ENCODE measurements at regions not wholly inside any gene's neighbourhood (a gene's known extent, or its start where the extent isn't known, plus 50 kb on each side); places are given as distances from the start of the nearest gene placed in this dataset.

DNA sequence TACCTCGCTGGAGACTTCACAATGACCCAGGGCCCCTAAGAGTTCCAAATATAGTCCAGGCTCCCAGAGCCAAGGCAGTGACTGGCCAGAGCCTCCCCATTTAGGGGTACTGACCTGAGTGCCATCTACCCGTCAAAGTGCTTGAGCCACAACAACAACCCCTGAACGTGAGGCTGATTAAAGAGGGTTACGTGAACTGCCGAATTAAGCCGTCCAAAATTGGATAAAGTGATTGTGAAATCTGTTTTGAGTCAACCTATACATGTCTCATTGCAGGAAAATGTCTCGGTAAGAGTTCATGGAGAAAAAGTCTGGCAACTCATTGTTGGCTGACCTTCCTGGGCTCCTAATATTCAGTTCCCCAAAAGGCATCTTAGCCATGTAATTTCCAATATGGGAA, 116.3 kb downstream of the TTC32 start:
- DNase-seq (ENCODE audit: low read depth in 2 of 2), result no peak

DNA sequence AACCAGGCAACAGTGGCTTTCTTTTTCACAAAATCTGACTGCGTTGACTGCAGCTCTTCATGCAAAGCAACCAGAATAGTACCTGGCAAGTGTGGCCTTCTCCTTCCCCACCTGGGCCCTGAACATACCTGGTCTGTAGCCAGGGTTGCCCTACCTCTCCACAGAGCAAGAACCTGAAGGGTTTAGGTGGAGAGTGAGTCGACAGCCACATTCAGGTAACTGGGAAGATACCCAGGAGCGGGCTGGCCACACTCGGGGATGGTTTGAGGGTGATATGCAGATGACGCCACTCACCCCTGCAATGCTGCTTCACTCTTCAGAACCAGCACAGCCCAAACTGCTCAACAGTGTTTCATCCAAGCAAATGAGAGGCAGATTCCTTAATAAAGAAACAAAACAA, 117.3 kb downstream of the TTC32 start:
- DNase-seq (ENCODE audit: low read depth in 2 of 2), result no peak

DNA sequence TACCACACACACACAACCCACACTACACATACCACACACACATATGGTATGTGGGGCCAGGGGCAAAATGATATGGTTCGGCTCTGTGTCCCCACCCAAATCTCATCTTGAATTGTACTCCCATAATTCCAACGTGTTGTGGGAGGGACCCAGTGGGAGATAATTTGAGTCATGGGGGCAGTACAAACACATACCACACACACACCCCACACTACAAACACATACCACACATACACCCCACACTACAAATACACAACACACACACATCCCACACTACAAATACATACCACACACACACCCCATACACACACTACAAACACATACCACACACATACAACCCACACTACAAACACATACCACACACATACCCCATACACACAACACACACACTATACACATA, 117.8 kb downstream of the TTC32 start:
- DNase-seq (ENCODE audit: low read depth in 2 of 2), result no peak

DNA sequence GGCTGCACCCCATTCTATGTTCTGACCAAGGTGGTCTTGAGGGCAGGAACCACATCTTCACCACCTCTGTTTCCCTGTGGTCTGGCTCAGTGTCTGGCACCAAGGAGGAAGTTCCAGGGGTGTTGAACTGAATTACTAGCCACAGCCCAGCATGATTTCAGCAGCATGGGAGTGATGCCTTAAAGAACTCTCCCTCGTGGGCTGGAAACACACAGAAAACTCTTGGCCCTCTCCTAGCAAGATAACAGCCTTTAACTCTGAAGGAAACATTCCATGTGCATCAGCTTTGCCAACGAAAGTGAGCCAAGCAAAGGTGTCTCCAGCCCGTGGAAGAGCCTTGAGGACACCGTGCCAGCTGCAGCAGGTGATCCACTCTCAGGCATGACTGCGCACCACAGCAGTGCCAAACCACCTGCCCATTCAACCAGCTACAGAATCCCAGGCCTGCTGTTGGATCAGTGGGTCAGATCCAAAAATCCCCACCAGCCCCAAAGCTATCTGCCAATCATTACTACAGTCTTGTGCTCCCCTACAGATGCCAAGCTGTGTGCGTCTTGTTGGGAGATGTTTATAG, 124.8 kb downstream of the TTC32 start:
- DNase-seq (ENCODE audit: low read depth in 2 of 2), result no peak

DNA sequence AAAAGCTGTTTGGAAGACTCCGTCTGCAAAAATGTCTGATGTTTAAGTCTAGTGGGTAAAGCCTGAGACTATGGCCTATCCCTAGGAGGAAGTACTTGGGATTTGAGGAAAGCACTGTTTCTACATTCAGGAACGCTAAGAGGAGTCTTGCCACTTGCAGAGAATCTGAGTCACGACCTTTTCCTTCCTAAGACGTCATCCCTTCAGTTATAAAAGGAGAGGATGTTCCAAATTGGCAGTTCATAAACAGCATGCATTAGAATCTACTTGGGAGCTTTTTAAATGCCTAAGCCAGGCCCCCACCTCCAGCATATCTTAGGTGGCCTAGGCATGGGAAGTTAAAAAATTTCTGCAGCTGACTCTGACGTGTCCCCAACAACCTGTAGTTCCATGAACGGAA, 125.9 kb downstream of the TTC32 start:
- DNase-seq (ENCODE audit: low read depth in 2 of 2), result peak in 1 of 2 donors; percentile 88

DNA sequence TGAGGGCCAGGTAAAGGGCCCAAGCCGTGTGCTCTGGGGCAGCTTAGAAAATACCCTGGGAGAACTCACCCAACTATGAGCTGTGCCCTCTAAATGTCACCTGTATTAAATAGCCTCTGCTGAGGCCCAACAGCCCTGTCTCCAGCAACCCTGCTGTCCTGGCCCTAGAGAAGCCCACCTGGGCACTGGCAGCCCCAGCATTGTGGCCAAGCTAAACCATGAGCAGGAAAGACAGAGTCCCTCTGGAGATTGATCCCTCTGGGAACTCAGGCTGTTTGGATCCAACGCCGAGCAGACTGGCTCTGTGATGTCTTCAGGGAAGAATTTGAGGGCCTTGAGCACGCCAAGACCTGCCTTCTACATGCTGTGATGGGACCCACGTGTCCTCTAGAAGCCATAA, 126.5 kb downstream of the TTC32 start:
- no peak for DNase-seq (ENCODE audit: low read depth in 2 of 2)

DNA sequence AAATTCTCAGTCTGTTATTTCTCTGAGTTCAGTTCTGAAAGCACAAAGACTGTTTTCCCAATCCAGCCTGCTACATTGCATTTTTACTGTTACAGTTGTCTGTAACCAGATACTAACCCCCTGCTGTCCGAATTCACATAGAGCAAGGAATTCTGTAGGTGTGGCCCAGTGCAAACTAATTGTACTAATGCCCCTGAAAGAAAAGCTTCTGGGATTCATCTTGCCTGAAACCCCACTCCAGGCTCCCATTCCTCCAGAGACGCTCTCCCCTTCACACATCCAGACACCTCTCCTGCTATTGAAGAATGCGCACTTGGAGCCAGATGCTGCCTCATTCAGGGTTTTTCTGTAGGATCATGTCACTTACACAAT, 127.0 kb downstream of the TTC32 start:
- DNase-seq (ENCODE audit: low read depth in 2 of 2), result no peak

DNA sequence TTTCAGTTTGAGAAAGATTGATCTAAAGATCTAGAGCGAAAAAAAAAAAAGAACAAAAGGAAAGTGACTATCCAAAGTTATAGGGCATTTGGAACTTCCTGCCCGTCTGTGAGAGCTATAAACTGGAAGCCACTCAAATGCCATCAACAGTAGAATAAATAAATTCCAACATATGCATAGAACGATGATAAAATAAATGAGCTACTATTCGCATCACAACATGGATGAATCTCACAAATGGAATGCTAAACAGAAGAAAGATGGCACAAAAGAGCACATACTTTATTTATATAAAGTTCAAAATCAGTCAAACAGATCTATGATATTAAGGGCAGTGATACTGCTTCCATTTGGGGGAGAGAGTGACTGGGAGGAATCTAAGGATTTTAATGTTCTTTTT, 128.8 kb downstream of the TTC32 start:
- DNase-seq (ENCODE audit: low read depth in 2 of 2), result no peak

DNA sequence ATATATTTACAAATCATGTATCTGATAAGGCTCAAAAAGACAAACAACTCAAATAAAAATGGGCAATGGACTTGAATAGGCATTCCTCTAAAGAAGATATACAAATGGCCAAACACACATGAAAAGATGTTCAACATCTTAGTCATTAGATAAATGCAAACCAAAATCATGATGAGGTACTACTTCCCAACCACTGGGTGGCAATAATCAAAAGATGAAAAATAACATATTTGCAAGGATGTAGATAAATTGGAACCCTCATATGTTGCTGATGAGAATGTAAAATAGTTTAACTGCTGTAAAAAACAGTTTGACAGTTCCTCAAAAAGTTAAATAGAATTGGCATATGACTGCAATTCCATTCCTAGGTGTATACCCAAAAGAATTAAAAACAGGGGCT, 132.3 kb downstream of the TTC32 start:
- peak; percentile 13 to 26 for DNase-seq (ENCODE audit: low read depth in 2 of 2)

DNA sequence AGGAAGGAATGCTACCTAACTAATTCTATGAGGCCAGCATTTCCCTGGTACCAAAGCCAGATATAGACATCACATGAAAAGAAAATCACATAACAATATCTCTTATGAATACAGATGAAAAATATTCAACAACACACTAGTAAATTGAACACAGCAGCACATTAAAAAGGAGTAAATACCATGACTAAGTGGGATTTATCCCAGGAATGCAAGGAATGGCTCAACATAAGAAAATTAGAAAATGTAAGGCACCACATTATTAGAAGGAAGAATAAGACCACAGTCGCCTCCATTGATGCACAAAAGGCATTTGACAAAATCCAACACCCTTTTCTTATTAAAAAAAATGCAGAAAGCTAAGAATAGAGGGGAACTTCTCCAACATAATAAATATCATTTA, 133.9 kb downstream of the TTC32 start:
- DNase-seq (ENCODE audit: low read depth in 2 of 2), result no peak

DNA sequence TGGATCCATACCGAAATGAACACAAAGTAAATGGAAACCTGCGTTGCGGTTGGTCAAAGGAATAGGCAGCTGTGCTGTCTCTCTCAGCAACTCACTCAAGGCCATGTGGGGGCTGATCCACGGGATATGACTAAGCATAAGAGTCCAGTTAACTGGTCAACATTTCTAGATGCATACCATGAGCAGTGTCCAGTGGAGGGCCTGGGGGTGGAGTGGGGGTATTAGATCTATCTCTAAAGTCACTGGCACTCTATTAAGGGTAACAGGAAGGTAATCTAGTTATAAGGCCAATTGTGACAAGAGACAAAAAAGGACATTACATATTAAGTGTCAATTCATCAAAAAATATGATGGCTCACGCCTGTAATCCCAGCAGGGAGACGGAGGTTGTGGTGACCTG, 136.8 kb downstream of the TTC32 start:
- DNase-seq (ENCODE audit: low read depth in 2 of 2), result peak in 1 of 2 donors; percentile 33

DNA sequence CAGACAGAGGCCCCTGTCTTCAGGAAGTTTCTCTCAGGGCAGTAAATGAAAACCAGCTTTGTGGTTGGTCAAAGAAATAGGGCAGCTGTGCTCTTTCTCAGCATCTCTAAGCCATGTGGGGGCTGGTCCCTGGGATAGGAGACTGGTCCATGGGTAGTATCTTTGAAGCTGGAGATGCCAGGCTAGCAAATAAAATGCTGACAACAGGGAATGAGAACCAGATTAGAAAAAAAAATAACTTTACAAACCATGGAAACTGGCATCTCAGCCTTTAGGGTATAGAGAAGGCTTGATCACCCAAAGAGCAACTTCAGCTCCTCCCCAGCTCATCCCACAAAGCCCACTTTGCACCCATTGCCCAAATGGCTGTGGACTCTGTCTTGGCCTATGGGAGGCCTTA, 138.1 kb downstream of the TTC32 start:
- DNase-seq (ENCODE audit: low read depth in 2 of 2), result no peak

DNA sequence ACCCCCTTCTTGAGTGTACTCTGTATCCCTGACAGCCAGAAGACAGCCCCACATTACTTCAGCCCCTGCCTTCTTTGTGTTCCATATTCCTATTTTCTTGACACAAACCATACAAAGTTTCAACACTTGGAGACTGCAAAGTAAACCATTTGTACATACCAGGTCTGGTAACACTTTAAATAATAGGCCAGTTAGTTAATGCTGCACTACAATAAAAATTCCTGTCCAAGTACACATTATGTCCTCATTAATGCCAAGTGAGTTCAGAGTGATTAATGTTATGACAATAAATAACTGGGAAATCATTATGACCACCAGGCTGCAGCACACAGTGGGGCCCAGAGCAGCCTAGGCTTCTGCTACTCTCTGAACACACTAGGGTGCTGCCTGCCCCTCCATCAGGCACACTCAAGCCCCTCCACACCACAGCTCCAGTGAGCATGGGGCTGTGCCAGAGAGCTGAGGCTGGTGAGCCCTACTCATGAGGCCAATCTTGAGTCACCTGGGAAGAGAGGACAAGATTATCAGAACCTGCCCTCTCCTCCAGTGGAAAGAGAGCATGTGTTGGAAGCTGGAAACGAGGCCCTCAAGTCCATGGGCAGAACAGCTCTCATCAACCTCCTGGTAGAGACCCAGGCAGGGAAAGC, 138.7 kb downstream of the TTC32 start:
- no peak for DNase-seq (ENCODE audit: low read depth in 2 of 2)

DNA sequence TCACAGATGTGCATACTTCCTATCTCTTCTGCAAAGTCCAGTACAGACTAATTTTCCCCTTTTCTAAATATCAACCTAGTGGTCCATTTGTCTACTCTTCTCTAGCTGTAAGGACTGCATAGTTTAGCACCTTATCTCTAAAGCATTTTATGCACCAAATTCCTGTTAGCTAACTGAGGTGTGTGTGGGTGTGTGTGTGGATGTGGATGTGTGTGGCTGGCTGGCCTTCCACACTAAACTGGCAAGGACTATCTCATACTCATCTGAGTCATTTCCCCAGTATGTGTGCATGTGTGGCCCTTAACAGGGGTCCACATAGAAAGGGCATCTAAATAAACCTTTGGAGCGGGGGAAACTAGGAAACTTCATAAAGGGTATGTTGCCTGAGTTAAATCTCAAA, 139.6 kb downstream of the TTC32 start:
- no peak for DNase-seq (ENCODE audit: low read depth in 2 of 2)

DNA sequence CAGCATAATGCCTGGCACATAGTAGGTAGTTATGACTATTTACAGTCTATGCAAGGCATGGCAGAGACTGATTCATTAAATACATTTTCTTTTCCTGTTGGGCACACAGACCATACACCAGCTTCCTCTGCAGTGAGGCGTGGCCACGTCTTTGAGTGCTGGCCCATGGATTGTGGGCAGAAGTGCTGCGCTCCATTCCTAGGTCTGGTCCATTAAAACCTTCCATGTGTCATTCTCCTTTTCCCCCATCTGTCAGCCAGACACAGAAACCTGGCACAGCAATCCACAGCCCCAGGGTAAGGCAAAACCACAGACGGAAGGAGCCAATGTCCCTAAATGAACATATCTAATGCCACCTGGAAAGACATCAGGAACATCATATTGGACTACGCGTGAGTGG, 141.9 kb downstream of the TTC32 start:
- no peak for DNase-seq (ENCODE audit: low read depth in 2 of 2)

DNA sequence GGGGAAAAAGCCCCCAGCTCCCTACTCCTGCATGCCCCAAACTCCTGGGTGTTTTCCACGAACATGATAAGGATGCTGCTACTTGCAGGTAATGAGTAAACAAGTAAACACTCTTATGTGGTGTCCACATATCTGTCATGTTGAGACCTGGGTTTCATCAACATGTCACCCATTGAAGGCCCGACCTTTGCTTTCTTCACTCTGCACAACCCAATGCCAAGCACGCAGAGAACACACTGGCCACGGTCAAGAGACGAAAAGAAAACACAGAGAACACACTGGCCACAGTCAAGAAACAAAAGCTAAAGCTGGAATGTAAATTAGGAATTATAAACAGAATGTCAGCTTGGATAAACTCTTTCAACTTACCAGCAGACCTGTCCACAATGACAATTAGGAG, 143.1 kb downstream of the TTC32 start:
- DNase-seq (ENCODE audit: low read depth in 2 of 2), result no peak

DNA sequence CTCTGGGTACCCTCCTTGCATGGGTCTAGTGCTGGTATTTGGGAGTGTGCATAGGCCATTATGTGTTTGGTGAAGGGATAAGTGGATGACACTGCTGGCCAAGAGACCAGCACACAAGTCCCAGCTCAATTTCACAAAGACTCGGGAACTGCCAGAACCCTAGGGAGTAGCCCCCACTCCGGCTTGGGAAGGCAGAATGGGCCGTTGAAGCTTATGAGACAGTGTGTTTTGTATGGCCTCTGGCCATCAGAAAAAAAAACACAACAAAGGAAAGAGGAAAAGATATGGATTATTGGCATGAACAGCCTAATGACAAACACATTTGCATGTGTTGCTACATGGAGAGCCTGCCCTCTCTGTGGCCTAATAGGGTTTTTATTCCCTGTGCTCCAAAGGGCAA, 144.2 kb downstream of the TTC32 start:
- no peak for DNase-seq (ENCODE audit: low read depth in 2 of 2)

DNA sequence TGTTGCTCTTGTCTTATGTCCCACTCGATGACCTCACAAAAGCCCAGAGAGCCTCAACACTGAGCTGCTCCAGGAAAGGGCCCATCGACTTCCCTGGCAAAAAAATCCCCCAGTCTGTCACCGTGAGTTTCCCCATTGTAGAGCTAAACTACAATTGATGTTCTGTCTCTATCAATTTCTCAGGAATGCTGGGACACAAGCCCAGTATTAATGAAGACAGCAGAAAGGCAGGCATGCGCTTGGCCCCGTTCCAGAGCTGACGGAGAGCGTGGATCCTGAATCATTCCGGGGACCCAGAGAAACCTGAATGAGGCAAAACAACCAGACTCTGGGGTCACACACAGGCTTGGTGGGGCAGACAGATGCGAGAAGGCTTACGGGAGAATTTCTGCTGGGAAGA, 146.9 kb downstream of the TTC32 start:
- no peak for DNase-seq (ENCODE audit: low read depth in 2 of 2)

DNA sequence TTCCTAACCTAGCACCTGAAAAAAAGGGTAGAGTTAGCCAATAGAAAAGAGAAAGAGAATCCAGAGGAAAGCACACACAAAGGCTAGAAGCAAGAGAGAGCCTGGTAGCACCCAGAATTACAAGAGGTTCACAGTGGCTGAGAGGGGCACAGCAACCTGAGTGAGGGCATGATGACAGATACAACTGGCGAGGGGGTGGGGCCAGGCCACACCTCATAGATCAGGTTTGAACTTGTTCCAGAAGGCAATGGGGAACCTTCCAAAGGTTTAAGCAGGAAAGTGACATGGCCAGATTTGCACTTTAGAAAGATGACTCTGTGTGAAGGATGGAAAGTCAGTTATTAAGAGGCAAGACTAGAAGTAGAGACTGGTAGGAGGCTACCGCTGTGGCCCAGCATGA, 148.0 kb downstream of the TTC32 start:
- DNase-seq (ENCODE audit: low read depth in 2 of 2), result no peak

DNA sequence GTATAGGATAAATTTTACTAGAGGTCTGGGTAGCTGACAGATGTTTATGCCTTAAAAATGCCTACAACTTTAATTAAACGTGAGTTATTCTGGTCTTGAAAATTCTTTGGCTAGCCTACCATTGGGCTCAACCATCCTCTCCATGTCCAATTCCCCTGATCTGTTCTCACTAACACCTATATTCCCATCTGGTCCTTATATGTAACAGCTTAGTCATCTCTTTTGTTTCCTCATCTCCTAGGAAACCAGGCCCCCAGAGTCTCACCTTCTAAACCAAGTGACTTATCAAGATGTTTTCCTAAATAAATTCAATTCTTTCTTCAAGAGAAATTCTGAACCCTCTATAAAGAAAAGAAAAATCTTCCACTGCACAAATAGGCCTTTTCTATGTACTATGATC, 148.5 kb downstream of the TTC32 start:
- no peak for DNase-seq (ENCODE audit: low read depth in 2 of 2)

DNA sequence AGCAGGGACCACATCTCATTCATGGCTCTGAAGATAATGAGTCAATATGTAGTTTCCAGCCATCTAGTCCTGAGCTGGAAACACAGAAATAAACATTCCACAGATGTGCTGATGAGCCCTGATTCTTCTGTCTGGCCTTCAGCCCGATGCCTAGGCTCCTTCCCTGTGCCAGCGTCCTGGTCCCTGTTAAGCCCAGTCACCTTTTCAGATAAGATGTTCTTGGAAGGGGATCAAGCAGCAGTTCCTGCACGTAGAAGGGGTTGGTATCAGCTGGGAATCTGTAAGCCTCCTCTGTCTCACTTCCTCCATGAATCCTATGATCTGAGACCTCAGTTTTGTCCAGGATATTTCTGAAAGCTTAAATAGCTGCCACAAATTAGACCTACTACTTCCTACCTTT, 149.3 kb downstream of the TTC32 start:
- no peak for DNase-seq (ENCODE audit: low read depth in 2 of 2)

DNA sequence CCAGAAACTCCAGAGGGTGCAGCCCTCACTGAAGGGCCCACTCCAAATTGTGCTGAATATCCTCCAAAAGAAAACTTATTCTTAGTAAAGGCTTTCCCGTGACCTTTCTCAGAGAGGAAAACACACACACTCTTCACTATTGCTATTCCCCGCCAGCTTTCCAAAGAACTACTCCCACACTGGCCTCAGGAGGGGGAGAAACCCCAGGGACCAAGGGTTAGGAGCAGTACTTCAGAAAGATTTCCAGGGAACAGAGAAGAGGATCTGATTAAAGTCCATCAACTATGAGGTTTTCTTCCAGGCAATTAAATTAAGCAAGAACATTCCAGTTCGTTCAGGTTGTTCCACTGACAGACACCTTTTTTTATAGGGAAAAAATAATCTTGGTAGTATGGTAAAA, 150.2 kb downstream of the TTC32 start:
- no peak for DNase-seq (ENCODE audit: low read depth in 2 of 2)

DNA sequence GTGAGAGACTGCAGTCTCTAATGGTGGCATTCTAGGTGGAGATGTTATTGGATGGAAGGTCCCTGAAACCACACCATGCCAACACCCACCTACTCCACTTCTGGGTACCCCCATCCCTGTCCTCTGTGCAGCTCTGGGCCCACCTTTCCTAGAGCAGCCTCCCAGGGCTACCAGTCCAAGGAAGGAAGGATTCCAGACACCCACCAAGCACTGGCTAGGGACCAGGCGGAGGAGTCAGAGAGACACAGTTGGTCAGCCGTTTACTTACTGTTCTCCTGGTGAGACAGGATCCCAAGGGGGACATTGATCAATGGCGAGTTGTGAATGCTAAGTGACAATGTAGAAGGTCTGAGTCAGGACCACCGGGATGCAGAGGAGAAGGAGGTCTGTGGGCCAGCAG, 151.6 kb downstream of the TTC32 start:
- DNase-seq (ENCODE audit: low read depth in 2 of 2), result no peak

DNA sequence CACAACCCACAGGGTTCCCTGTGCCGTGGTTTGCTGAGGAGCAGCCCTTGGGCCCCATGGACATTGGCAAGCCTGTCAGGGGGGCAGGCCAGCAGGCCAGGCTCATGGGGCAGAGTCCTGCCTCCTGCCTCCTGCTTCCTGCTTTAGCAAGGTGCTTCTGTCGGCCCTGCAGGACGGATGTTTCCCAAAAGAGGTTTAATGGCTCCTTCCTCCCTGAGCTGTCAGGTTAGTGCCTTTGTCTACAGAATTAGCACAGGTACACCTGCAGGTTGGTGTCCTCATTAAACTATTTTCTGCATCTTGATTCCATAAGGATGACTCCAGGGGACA, 152.3 kb downstream of the TTC32 start:
- no peak for DNase-seq (ENCODE audit: low read depth in 2 of 2)

Data from lung microvascular endothelial cell (primary cell).